Caki2 (cell line): ENCODE measurements at regions not wholly inside any gene's neighbourhood (a gene's known extent, or its start where the extent isn't known, plus 50 kb on each side); places are given as distances from the start of the nearest gene placed in this dataset.

Source experiments
- DNase-seq: peaks from one replicate; pipeline ENCODE4 v3.0.0-alpha.2; 2015; ENCODE audit warnings: low read depth
- in situ Hi-C: cut with HindIII; loops from 2 replicates; pipeline ENCODE4 v1.10.0; 2016; ENCODE audit warnings: low sequenced_read_pairs, low pct_unique_long_range_greater_than_20kb, mixed read lengths

- in situ Hi-C loops: loop anchor here (25.0 kb wide), 1 partner anchor 93 kb away; no protein-coding TSS in a partner anchor
Observed at GRCh38 chr17:45730192-45730591, 53.9 kb upstream of the CRHR1 start.

GRCh38 chr17:45731459-45731858 is 52.7 kb upstream of the CRHR1 start:
- in situ Hi-C loops: loop anchor here (25.0 kb wide), 1 partner anchor 94 kb away; no protein-coding TSS in a partner anchor
- DNase-seq: no peak

More at GRCh38 chr17:45730192-45730591, 53.9 kb upstream of the CRHR1 start:
- no peak for DNase-seq

GRCh38 chr17:45732926-45733505 is 51.1 kb upstream of the CRHR1 start:
- in situ Hi-C loops: loop anchor here (25.0 kb wide), 1 partner anchor 96 kb away; no protein-coding TSS in a partner anchor

GRCh38 chr17:45733781-45734180 is 50.3 kb upstream of the CRHR1 start:
- DNase-seq: no peak
- in situ Hi-C loops: loop anchor here (25.0 kb wide), 1 partner anchor 96 kb away; no protein-coding TSS in a partner anchor

More at GRCh38 chr17:45732926-45733505, 51.1 kb upstream of the CRHR1 start:
- DNase-seq: no peak
